NB4 (cell line): ENCODE measurements at regions not wholly inside any gene's neighbourhood (a gene's known extent, or its start where the extent isn't known, plus 50 kb on each side); places are given as distances from the start of the nearest gene placed in this dataset.

ENCODE experiments used
- DNase-seq: peaks from one replicate; pipeline ENCODE4 v3.0.0; 2010; ENCODE audit warnings: low read depth
- H3K4me3 ChIP-seq: one replicate; pipeline ENCODE4 v1.5.1; 2011; ENCODE audit warnings: mild to moderate bottlenecking, low read depth, low read length, moderate library complexity
- CTCF ChIP-seq: IDR thresholded peaks from one replicate; pipeline ENCODE4 v1.5.1; 2012; ENCODE audit warnings: low read depth, low read length
- MAX ChIP-seq: IDR thresholded peaks from 2 replicates; pipeline ENCODE4 v1.6.1; 2011; ENCODE audit warnings: low read depth, low read length
- MYC ChIP-seq: IDR thresholded peaks from 2 replicates; pipeline ENCODE4 v1.6.1; 2011; ENCODE audit warnings: low read depth, low read length
- POLR2A ChIP-seq: IDR thresholded peaks from 2 replicates; pipeline ENCODE4 v1.6.1; 2011; ENCODE audit warnings: mild to moderate bottlenecking; ENCODE audit not compliant: insufficient read length; ENCODE audit errors: extremely low read depth

- no peak for TF ChIP-seq POLR2A
- TF ChIP-seq MYC: no peak
- H3K4me3 ChIP-seq: no peak overlapping the region
- no peak for DNase-seq
These were observed 207.3 kb downstream of the KIF2B start for GRCh38 chr17:54029986-54030385.

GRCh38 chr17:54046570-54046969, 223.8 kb downstream of the KIF2B start:
- no peak for DNase-seq
- no peak for TF ChIP-seq MYC
- TF ChIP-seq MAX: no peak
- TF ChIP-seq POLR2A: no peak
- no peak for TF ChIP-seq CTCF

GRCh38 chr17:54063639-54064038, 240.9 kb downstream of the KIF2B start:
- no peak for TF ChIP-seq MAX
- no peak for TF ChIP-seq CTCF
- TF ChIP-seq POLR2A: no peak
- no peak for TF ChIP-seq MYC
- no peak overlapping the region for H3K4me3 ChIP-seq
- no peak for DNase-seq

More at GRCh38 chr17:54046570-54046969, 223.8 kb downstream of the KIF2B start:
- no peak overlapping the region for H3K4me3 ChIP-seq

- TF ChIP-seq CTCF (no peak), POLR2A (no peak), MAX (no peak), MYC (no peak)
- no peak overlapping the region for H3K4me3 ChIP-seq
- DNase-seq: no peak
These were observed 262.3 kb downstream of the KIF2B start for GRCh38 chr17:54085020-54085419.

GRCh38 chr17:54085934-54086333, 263.2 kb downstream of the KIF2B start:
- no peak for DNase-seq
- H3K4me3 ChIP-seq: no peak overlapping the region
- TF ChIP-seq POLR2A (no peak), CTCF (no peak), MAX (no peak), MYC (no peak)

- no peak overlapping the region for H3K4me3 ChIP-seq
- TF ChIP-seq MYC (no peak), POLR2A (no peak), CTCF (no peak), MAX (no peak)
- DNase-seq: no peak
These were observed 273.5 kb downstream of the KIF2B start for GRCh38 chr17:54096216-54096615.
